ENCODE measurements at regions not wholly inside any gene's neighbourhood (a gene's known extent, or its start where the extent isn't known, plus 50 kb on each side); places are given as distances from the start of the nearest gene placed in this dataset.

GRCh38 chr6:165059032-165059431 lies 250.4 kb downstream of the C6orf118 start:
- TF ChIP-seq EZH2phosphoT487 (IDR thresholded peaks at IDR 0.05; ENCODE audit: borderline replicate concordance, low read length) = no peak
- TF ChIP-seq CTCF (IDR thresholded peaks at IDR 0.05; ENCODE audit: low read depth, low read length, poor library complexity, severe bottlenecking) = no peak
